ENCODE measurements at regions not wholly inside any gene's neighbourhood (a gene's known extent, or its start where the extent isn't known, plus 50 kb on each side); places are given as distances from the start of the nearest gene placed in this dataset.

- TF ChIP-seq CTCF (IDR thresholded peaks at IDR 0.05), result no peak
- TF ChIP-seq POLR2AphosphoS5 (IDR thresholded peaks at IDR 0.05; ENCODE audit: insufficient read depth in 1 of 2, low read depth in 1 of 2), result no peak
These were observed 216.7 kb downstream of the FOXG1 start for GRCh38 chr14:28983279-28983678.
